KMS-11 (cell line): ENCODE measurements at regions not wholly inside any gene's neighbourhood (a gene's known extent, or its start where the extent isn't known, plus 50 kb on each side); places are given as distances from the start of the nearest gene placed in this dataset.

Source experiments
- H2AFZ ChIP-seq: fragments of 200-600 bp; sonication (generic); 2 replicates; pipeline ENCODE4 v1.6.1; 2016; ENCODE audit warnings: antibody characterized with exemption, mixed run types, low read depth
- H3K27ac ChIP-seq: fragments of 200-600 bp; sonication (generic); 2 replicates; pipeline ENCODE4 v1.6.1; 2016; ENCODE audit warnings: mild to moderate bottlenecking, mixed run types
- H3K27me3 ChIP-seq: fragments of 200-600 bp; sonication (generic); 2 replicates; pipeline ENCODE4 v1.6.1; 2017; ENCODE audit warnings: mild to moderate bottlenecking, low read depth, mixed run types, moderate library complexity; ENCODE audit not compliant: insufficient read depth
- H3K36me3 ChIP-seq: fragments of 200-600 bp; sonication (generic); 2 replicates; pipeline ENCODE4 v1.6.1; 2017; ENCODE audit warnings: mild to moderate bottlenecking, mixed run types; ENCODE audit not compliant: insufficient read depth
- H3K4me1 ChIP-seq: fragments of 200-600 bp; sonication (generic); 2 replicates; pipeline ENCODE4 v1.6.1; 2016; ENCODE audit warnings: mild to moderate bottlenecking, low read depth, mixed run types; ENCODE audit not compliant: poor library complexity, severe bottlenecking
- H3K4me2 ChIP-seq: fragments of 200-600 bp; sonication (generic); 2 replicates; pipeline ENCODE4 v1.7.0; 2016; ENCODE audit warnings: mild to moderate bottlenecking, mixed run types
- H3K4me3 ChIP-seq: fragments of 200-600 bp; sonication (generic); IDR thresholded peaks from 2 replicates; pipeline ENCODE4 v1.6.1; 2017; ENCODE audit warnings: low read depth, low read length, mixed read lengths; ENCODE audit not compliant: insufficient read depth
- H3K79me2 ChIP-seq: fragments of 200-600 bp; sonication (generic); 2 replicates; pipeline ENCODE4 v1.6.1; 2016; ENCODE audit warnings: low read depth, mixed run types; ENCODE audit not compliant: insufficient read depth
- H3K9ac ChIP-seq: fragments of 200-600 bp; sonication (generic); 2 replicates; pipeline ENCODE4 v1.6.1; 2016; ENCODE audit warnings: mild to moderate bottlenecking, mixed run types
- H4K20me1 ChIP-seq: fragments of 200-600 bp; sonication (generic); 2 replicates; pipeline ENCODE4 v1.6.1; 2016; ENCODE audit warnings: mild to moderate bottlenecking, mixed run types; ENCODE audit not compliant: insufficient read depth
- CTCF ChIP-seq: fragments of 200-600 bp; sonication (generic); conservative IDR thresholded peaks from 2 replicates; pipeline ENCODE4 v1.6.1; 2017; ENCODE audit warnings: low read depth, mild to moderate bottlenecking, antibody characterized with exemption, low read length, moderate library complexity, mixed read lengths

- H3K9ac ChIP-seq: no peak overlapping the region
- no peak overlapping the region for H3K4me3 ChIP-seq
- no peak overlapping the region for H3K27ac ChIP-seq
- TF ChIP-seq CTCF: no peak
- no peak overlapping the region for H3K4me2 ChIP-seq
- no peaks in the 10 kb centered on the region for H3K27me3 ChIP-seq
- H3K4me1 ChIP-seq: no peaks in the 10 kb centered on the region
- H3K79me2 ChIP-seq: no peaks in the 10 kb centered on the region
- no peaks in the 10 kb centered on the region for H3K36me3 ChIP-seq
- H4K20me1 ChIP-seq: no peaks in the 10 kb centered on the region
- H2AFZ ChIP-seq: no peak overlapping the region
Measured at GRCh38 chr20:60236613-60237012, 278.4 kb downstream of the CDH26 start.

GRCh38 chr20:60237981-60238380, 279.8 kb downstream of the CDH26 start:
- no peak for TF ChIP-seq CTCF
- H4K20me1 ChIP-seq: no peaks in the 10 kb centered on the region
- H3K79me2 ChIP-seq: no peaks in the 10 kb centered on the region
- H3K27ac ChIP-seq: no peak overlapping the region
- no peaks in the 10 kb centered on the region for H3K27me3 ChIP-seq
- no peak overlapping the region for H2AFZ ChIP-seq
- H3K36me3 ChIP-seq: no peaks in the 10 kb centered on the region
- no peak overlapping the region for H3K4me2 ChIP-seq
- no peaks in the 10 kb centered on the region for H3K4me1 ChIP-seq
- H3K9ac ChIP-seq: no peak overlapping the region
- H3K4me3 ChIP-seq: no peak overlapping the region

- H3K9ac ChIP-seq: no peak overlapping the region
- H3K4me2 ChIP-seq: no peak overlapping the region
- no peaks in the 10 kb centered on the region for H4K20me1 ChIP-seq
- no peak overlapping the region for H3K27ac ChIP-seq
- no peaks in the 10 kb centered on the region for H3K27me3 ChIP-seq
- no peak for TF ChIP-seq CTCF
- no peak overlapping the region for H2AFZ ChIP-seq
- H3K79me2 ChIP-seq: no peaks in the 10 kb centered on the region
- H3K4me3 ChIP-seq: no peak overlapping the region
- H3K36me3 ChIP-seq: no peaks in the 10 kb centered on the region
- H3K4me1 ChIP-seq: no peaks in the 10 kb centered on the region
Measured at GRCh38 chr20:60238992-60239660, 280.9 kb downstream of the CDH26 start.

GRCh38 chr20:60239956-60240355, 281.7 kb downstream of the CDH26 start:
- Histone ChIP-seq H3K4me3 (no peak overlapping the region), H2AFZ (no peak overlapping the region), H3K79me2 (no peaks in the 10 kb centered on the region), H3K27ac (no peak overlapping the region), H3K27me3 (no peaks in the 10 kb centered on the region), H3K36me3 (no peaks in the 10 kb centered on the region), H3K9ac (no peak overlapping the region), H3K4me1 (no peaks in the 10 kb centered on the region), H3K4me2 (no peak overlapping the region), H4K20me1 (no peaks in the 10 kb centered on the region)
- TF ChIP-seq CTCF: no peak
